ENCODE measurements at regions not wholly inside any gene's neighbourhood (a gene's known extent, or its start where the extent isn't known, plus 50 kb on each side); places are given as distances from the start of the nearest gene placed in this dataset.

GRCh38 chr4:96525898-96526297, 686.0 kb downstream of the PDHA2 start:
- DNase-seq (ENCODE audit: low read depth): no peak

- DNase-seq (ENCODE audit: low read depth): no peak
Measured at GRCh38 chr4:96526625-96527024, 686.7 kb downstream of the PDHA2 start.

GRCh38 chr4:96531836-96532235, 691.9 kb downstream of the PDHA2 start:
- no peak for DNase-seq (ENCODE audit: low read depth)

DNA sequence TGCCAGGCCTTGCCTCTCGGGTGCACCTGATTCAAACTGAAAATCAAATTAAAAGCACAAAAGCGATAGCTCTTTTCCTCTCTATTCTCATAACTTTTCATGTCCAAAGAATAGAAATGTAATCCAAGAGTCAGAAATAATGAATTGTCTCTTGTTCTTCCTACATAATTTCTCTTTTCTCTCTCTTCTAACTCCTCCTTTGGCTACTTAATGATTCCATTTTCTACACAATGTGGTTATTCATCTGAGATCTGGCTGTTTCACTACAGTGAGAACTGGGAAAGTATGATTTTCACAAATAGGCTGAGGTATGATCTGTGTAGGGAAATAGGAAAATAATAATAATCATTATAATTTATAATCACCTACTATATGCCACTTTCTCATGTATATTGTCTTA, 703.5 kb downstream of the PDHA2 start:
- DNase-seq (ENCODE audit: low read depth): no peak

DNA sequence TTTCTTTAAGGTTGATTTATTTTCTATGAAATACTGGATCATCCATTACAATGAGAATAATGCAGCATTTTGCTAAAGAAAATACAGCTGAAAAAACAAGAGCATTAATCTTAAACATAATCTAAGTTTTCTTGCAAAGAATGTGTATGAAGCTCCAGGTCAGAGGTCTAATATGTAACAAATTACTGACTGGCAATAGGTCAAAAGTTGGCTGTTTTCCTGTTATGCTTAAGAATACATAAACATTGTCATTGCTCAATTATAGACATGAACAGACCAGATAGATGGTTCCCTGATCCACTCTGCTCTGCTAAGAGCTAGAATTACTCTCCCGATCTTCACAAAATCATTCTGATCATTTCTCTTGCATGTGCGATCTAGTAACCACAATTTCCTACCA, 718.6 kb downstream of the PDHA2 start:
- no peak for DNase-seq (ENCODE audit: low read depth)

GRCh38 chr4:96566755-96567154, 726.9 kb downstream of the PDHA2 start:
- no peak for DNase-seq (ENCODE audit: low read depth)

DNA sequence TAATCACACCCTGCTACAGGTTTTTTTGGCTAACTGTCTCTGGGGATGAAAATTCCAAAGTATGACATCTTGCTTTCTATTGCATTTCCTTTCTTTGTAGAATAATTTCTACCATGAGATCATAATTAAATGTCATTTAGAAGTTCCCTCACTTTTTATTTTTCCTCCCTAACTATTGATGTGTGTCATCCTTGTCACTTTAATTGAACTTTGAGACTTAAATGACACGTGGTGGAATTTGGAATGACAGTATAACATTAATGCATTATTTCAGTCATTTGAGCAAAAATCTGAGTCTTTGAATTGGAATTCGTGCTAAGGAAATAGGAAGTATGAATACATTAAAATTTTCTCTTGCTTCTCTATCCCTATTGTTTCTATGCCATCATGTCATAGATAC, 745.4 kb downstream of the PDHA2 start:
- no peak for DNase-seq (ENCODE audit: low read depth)

DNA sequence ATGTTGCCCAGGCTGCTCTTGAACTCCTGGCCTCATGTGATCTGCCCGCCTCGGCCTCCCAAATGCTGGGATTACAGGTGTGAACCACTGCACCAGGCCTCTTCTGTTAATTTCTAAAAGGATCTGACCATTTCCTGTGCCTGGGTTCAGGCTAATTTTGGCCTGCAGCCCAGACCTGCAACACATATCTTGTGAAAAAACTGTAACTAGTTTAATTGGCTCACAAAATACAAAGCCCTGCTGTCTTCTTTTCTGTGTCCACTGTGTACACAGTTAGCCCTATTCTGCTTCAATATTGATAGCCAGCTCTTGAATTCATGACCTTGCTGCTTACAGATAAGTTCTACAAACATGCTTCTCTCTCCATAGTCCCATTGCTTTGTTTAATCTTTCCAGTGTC, 753.5 kb downstream of the PDHA2 start:
- no peak for DNase-seq (ENCODE audit: low read depth)

- DNase-seq (ENCODE audit: low read depth): no peak
Measured at GRCh38 chr4:96598465-96598864, 758.6 kb downstream of the PDHA2 start.

GRCh38 chr4:96599752-96600151, 759.9 kb downstream of the PDHA2 start:
- no peak for DNase-seq (ENCODE audit: low read depth)

GRCh38 chr4:96602661-96603060, 762.8 kb downstream of the PDHA2 start:
- no peak for DNase-seq (ENCODE audit: low read depth)

- DNase-seq (ENCODE audit: low read depth): no peak
Measured at GRCh38 chr4:96603641-96604040, 763.7 kb downstream of the PDHA2 start.

DNA sequence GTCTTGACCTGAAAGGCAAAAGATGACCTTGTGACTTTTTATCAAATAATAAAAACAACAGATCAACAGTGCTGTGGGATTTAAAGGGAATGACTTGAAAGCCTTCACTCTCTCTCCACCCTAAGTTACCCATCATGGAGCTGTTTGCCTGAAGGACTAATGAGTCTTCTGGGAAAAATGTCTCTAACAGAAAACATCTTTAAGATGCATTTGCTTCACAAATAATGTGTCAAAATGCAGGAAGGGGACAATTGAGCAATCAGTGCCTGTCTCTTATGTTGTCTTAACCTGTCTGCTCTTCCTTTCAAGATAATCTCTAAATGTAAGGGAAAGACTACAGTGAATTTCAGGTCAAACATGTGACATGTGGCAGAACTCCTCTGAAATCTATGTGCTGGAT, 766.6 kb downstream of the PDHA2 start:
- DNase-seq (ENCODE audit: low read depth): no peak

GRCh38 chr4:96626023-96626422, 786.1 kb downstream of the PDHA2 start:
- DNase-seq (ENCODE audit: low read depth): no peak

DNA sequence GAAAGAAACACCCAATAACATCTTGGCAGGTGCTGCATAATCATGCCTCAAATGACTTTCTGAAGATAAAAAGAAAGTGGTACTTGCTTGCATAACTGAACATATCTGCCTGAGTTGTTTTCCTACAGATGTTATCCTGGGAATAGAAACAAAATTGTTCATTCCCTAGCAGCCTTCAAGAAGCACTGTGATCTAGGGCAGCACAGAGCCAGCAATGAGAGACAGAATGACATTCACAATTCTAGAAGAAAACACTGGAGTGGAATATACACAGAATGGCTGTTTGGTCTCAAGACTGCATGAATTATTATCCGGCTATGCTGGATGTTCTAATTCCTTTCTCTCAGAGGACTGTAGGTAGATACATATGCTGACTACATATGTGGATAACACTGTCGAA, 790.9 kb downstream of the PDHA2 start:
- no peak for DNase-seq (ENCODE audit: low read depth)

- DNase-seq (ENCODE audit: low read depth): no peak
Measured at GRCh38 chr4:96637971-96638412, 798.1 kb downstream of the PDHA2 start.

DNA sequence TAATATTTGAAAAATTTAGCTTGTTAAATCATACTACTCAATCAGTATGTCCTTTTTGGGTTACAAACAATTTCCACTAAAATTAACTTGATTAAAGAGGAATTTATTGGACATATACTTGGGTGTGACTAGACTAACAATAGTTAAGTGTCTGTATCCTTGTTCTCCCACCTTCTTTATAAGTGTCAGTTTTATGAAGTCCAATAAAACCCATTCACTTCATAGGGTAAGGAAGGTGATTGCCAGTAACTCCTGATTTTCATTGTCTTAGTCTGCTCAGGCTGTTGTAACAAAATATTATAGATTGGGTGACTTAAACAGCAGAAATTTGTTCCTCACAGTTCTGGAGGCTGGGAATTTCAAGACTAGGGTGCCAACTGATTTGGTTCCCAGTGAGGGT, 800.0 kb downstream of the PDHA2 start:
- no peak for DNase-seq (ENCODE audit: low read depth)

DNA sequence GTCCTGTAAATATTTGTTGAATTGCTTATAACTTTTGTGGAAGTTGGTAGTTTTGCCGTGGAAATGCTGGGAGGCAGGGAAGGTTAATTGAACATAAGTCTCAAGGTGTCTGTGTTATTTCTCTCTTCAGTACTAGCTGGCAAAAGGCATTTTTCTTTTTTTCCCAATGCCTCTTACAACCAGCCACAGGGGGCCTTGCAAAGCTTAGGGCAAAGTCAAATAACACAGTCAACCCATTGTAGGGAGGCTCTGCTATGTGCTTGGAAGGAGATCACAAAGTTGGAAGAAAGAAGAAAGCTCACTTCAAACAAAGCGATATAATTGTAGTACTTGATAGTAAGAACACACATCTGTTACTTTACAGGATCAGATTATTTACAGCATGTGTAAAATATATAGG, 802.6 kb downstream of the PDHA2 start:
- DNase-seq (ENCODE audit: low read depth): no peak

- DNase-seq (ENCODE audit: low read depth): no peak
Measured at GRCh38 chr4:96646146-96646545, 806.3 kb downstream of the PDHA2 start.

DNA sequence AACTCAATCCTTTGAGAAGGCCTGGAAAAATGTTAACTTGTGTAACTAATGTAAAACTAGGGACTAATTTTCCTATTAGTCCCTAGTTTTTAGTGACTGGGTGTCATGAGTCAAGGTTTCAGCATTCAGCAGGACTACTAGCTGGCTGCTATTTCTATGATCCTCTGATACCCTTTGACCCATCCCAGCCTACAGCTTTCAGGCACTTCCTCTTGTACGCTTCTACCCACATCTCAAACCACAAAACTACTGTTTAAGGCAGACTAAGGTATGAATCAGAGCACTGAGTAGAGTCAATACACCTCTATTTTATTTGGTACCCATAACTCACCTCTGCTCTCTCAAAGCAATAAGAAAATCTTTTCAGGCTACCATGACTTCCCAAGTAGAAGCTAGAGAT, 809.6 kb downstream of the PDHA2 start:
- DNase-seq (ENCODE audit: low read depth): no peak

GRCh38 chr4:96652158-96652557, 812.3 kb downstream of the PDHA2 start:
- no peak for DNase-seq (ENCODE audit: low read depth)

- no peak for DNase-seq (ENCODE audit: low read depth)
Measured at GRCh38 chr4:96652821-96653220, 812.9 kb downstream of the PDHA2 start.

- DNase-seq (ENCODE audit: low read depth): no peak
Measured at GRCh38 chr4:96654045-96654444, 814.2 kb downstream of the PDHA2 start.

DNA sequence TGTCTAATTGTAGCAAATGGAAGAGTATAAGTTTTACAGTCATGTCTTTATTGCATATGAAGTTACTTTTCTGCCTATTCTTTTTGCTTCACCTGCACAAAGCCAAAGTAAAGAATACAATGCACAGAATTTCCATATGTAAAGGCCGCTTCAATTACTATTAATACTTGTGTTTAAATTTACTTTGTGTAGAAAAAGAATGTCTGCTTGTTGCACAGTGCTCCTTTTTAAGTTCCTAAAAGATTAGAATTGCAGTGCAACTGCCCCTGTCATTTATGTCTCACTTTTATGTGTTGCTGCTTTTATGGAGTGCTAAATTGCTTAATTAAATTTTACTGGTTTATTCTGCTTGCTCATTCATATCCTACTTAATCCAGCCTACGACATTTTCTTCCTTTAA, 830.5 kb downstream of the PDHA2 start:
- no peak for DNase-seq (ENCODE audit: low read depth)

DNA sequence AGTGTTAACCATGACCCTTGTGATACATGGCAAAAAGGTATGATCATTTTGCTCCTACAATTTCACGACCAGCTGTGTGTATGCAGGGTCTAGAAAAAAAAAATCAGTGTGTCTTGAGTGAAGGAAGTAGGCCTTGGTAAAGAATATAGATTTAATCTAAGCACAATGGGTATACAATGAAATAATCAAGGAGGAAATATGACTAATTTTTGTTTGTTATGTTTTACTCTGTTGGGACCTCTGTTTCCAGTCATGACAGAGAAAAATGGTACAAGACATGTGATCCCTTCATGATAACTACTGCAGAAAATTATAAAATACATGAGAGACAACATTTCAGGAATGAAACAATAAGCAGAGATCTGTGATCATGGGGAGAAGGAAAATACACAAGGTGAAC, 835.5 kb downstream of the PDHA2 start:
- no peak for DNase-seq (ENCODE audit: low read depth)

All from Daoy (cell line).